ENCODE measurements at regions not wholly inside any gene's neighbourhood (a gene's known extent, or its start where the extent isn't known, plus 50 kb on each side); places are given as distances from the start of the nearest gene placed in this dataset.
A peak's percentile ranks its signal among the peaks of the same experiment; 100 is the strongest.
"Not testable (repeated sequence)": the region's sequence is repeated elsewhere in the genome, so short reads cannot be mapped to it uniquely, and the experiment has no call there.

GRCh38 chr6:152811785-152812184 lies 61.2 kb downstream of the VIP start:
- DNase-seq = no peak

- DNase-seq = no peak
Observed at GRCh38 chr6:152815230-152815872, 64.8 kb downstream of the VIP start.

- no peak for DNase-seq
Observed at GRCh38 chr6:152816055-152816454, 65.5 kb downstream of the VIP start.

GRCh38 chr6:152821525-152821924 lies 70.9 kb downstream of the VIP start:
- no peak for DNase-seq

- DNase-seq = no peak
Observed at GRCh38 chr6:152824666-152825065, 74.1 kb downstream of the VIP start.

GRCh38 chr6:152828431-152828830 lies 77.8 kb downstream of the VIP start:
- DNase-seq = no peak

- DNase-seq = not testable (repeated sequence)
Observed at GRCh38 chr6:152834366-152834765, 83.8 kb downstream of the VIP start.

GRCh38 chr6:152836523-152836922 lies 85.9 kb downstream of the VIP start:
- no peak for DNase-seq

GRCh38 chr6:152845421-152845820 lies 94.8 kb downstream of the VIP start:
- no peak for DNase-seq

GRCh38 chr6:152846825-152847224 lies 96.2 kb downstream of the VIP start:
- no peak for DNase-seq

GRCh38 chr6:152848919-152849318 lies 98.3 kb downstream of the VIP start:
- no peak for DNase-seq

GRCh38 chr6:152854086-152854795 lies 103.6 kb downstream of the VIP start:
- no peak for DNase-seq

- no peak for DNase-seq
Observed at GRCh38 chr6:152858141-152858540, 107.5 kb downstream of the VIP start.

GRCh38 chr6:152859225-152859624 lies 108.6 kb downstream of the VIP start:
- no peak for DNase-seq

GRCh38 chr6:152863618-152864326 lies 113.2 kb downstream of the VIP start:
- peak; percentile 34 for DNase-seq

- no peak for DNase-seq
Observed at GRCh38 chr6:152874267-152874666, 108.6 kb downstream of the FBXO5 start.

- DNase-seq = no peak
Observed at GRCh38 chr6:152874846-152875568, 107.8 kb downstream of the FBXO5 start.

GRCh38 chr6:152879681-152880080 lies 103.2 kb downstream of the FBXO5 start:
- no peak for DNase-seq

GRCh38 chr6:152893187-152893586 lies 89.7 kb downstream of the FBXO5 start:
- DNase-seq = no peak

GRCh38 chr6:152896923-152897322 lies 85.9 kb downstream of the FBXO5 start:
- DNase-seq = no peak

GRCh38 chr6:152897807-152898399 lies 84.9 kb downstream of the FBXO5 start:
- DNase-seq = peak; percentile 4

GRCh38 chr6:152904678-152905077 lies 78.2 kb downstream of the FBXO5 start:
- no peak for DNase-seq

Data from NCI-H748 treated with DMSO at 0.1 percent for 48 hours (cell line).